GM18861 (cell line): ENCODE measurements at regions not wholly inside any gene's neighbourhood (a gene's known extent, or its start where the extent isn't known, plus 50 kb on each side); places are given as distances from the start of the nearest gene placed in this dataset.
"Not testable (repeated sequence)": the region's sequence is repeated elsewhere in the genome, so short reads cannot be mapped to it uniquely, and the experiment has no call there.

Experiments used
- ATAC-seq: cut with Tn5 transposase; IDR thresholded peaks from one replicate; pipeline ENCODE4 v1.9.1; 2021; ENCODE audit not compliant: unreplicated experiment

GRCh38 chr6:21282360-21282759 lies 311.2 kb upstream of the SOX4 start:
- not testable (repeated sequence) for ATAC-seq

- ATAC-seq, result no peak
Measured at GRCh38 chr6:21284166-21284565, 309.4 kb upstream of the SOX4 start.

- no peak for ATAC-seq
Measured at GRCh38 chr6:21284706-21285105, 308.8 kb upstream of the SOX4 start.

- no peak for ATAC-seq
Measured at GRCh38 chr6:21294144-21294543, 299.4 kb upstream of the SOX4 start.

- ATAC-seq, result no peak
Measured at GRCh38 chr6:21295506-21296240, 297.9 kb upstream of the SOX4 start.

GRCh38 chr6:21297665-21298064 lies 295.9 kb upstream of the SOX4 start:
- ATAC-seq, result no peak

- no peak for ATAC-seq
Measured at GRCh38 chr6:21299216-21299615, 294.3 kb upstream of the SOX4 start.

GRCh38 chr6:21300439-21300838 lies 293.1 kb upstream of the SOX4 start:
- ATAC-seq, result no peak

- no peak for ATAC-seq
Measured at GRCh38 chr6:21305893-21306332, 287.6 kb upstream of the SOX4 start.

GRCh38 chr6:21306546-21306945 lies 287.0 kb upstream of the SOX4 start:
- no peak for ATAC-seq

- ATAC-seq, result no peak
Measured at GRCh38 chr6:21309807-21310221, 283.7 kb upstream of the SOX4 start.

GRCh38 chr6:21310568-21311140 lies 282.9 kb upstream of the SOX4 start:
- ATAC-seq, result no peak

- no peak for ATAC-seq
Measured at GRCh38 chr6:21312118-21312517, 281.4 kb upstream of the SOX4 start.

- ATAC-seq, result no peak
Measured at GRCh38 chr6:21317642-21318041, 275.9 kb upstream of the SOX4 start.

- ATAC-seq, result no peak
Measured at GRCh38 chr6:21321076-21321475, 272.5 kb upstream of the SOX4 start.

GRCh38 chr6:21321531-21321930 lies 272.0 kb upstream of the SOX4 start:
- no peak for ATAC-seq

GRCh38 chr6:21323577-21323976 lies 270.0 kb upstream of the SOX4 start:
- no peak for ATAC-seq

- no peak for ATAC-seq
Measured at GRCh38 chr6:21325201-21325856, 268.2 kb upstream of the SOX4 start.

GRCh38 chr6:21327326-21328112 lies 266.0 kb upstream of the SOX4 start:
- no peak for ATAC-seq

GRCh38 chr6:21331235-21331634 lies 262.3 kb upstream of the SOX4 start:
- ATAC-seq, result no peak

- no peak for ATAC-seq
Measured at GRCh38 chr6:21332077-21332476, 261.5 kb upstream of the SOX4 start.
